Neural progenitor cell (in vitro differentiated cells): ENCODE measurements at regions not wholly inside any gene's neighbourhood (a gene's known extent, or its start where the extent isn't known, plus 50 kb on each side); places are given as distances from the start of the nearest gene placed in this dataset.

Experiments
- DNase-seq: peaks from one replicate; pipeline ENCODE4 v3.0.0-alpha.2; 2016; ENCODE audit warnings: low spot score
- H2AFZ ChIP-seq: fragments of 200-600 bp; sonication (generic); replicated peaks from 2 replicates; pipeline ENCODE4 v1.6.1; 2016; ENCODE audit warnings: antibody characterized with exemption
- H3F3A ChIP-seq: fragments of 200-600 bp; sonication (generic); 2 replicates; pipeline ENCODE4 v1.6.1; 2016; ENCODE audit warnings: antibody characterized with exemption, low read depth
- H3K27ac ChIP-seq: fragments of 200-600 bp; sonication (generic); 2 replicates; pipeline ENCODE4 v1.5.1; 2016; ENCODE audit warnings: mild to moderate bottlenecking
- H3K27me3 ChIP-seq: fragments of 200-600 bp; sonication (generic); 2 replicates; pipeline ENCODE4 v1.6.1; 2016; ENCODE audit warnings: mild to moderate bottlenecking, moderate library complexity
- H3K36me3 ChIP-seq: fragments of 200-600 bp; sonication (generic); 2 replicates; pipeline ENCODE4 v1.5.1; 2016
- H3K4me1 ChIP-seq: fragments of 200-600 bp; sonication (generic); 2 replicates; pipeline ENCODE4 v1.6.1; 2016; ENCODE audit warnings: mixed run types
- H3K4me2 ChIP-seq: fragments of 200-600 bp; sonication (generic); 2 replicates; pipeline ENCODE4 v1.6.1; 2016
- H3K4me3 ChIP-seq: fragments of 200-600 bp; sonication (generic); 2 replicates; pipeline ENCODE4 v1.5.1; 2016
- H3K79me2 ChIP-seq: fragments of 200-600 bp; sonication (generic); 2 replicates; pipeline ENCODE4 v1.6.1; 2016; ENCODE audit warnings: low read depth
- H3K9ac ChIP-seq: fragments of 200-600 bp; sonication (generic); 2 replicates; pipeline ENCODE4 v1.6.1; 2016
- H3K9me3 ChIP-seq: fragments of 200-600 bp; sonication (generic); 2 replicates; pipeline ENCODE4 v1.5.1; 2016; ENCODE audit warnings: low read depth
- H4K20me1 ChIP-seq: fragments of 200-600 bp; sonication (generic); 2 replicates; pipeline ENCODE4 v1.6.1; 2016; ENCODE audit warnings: low read depth
- H3K27ac Mint-ChIP-seq: 3 replicates; pipeline ENCODE4 v1.8.0; 2021; ENCODE audit warnings: mixed read lengths
- H3K27me3 Mint-ChIP-seq: 2 replicates; pipeline ENCODE4 v1.8.0; 2022; ENCODE audit warnings: low read depth, mild to moderate bottlenecking, inconsistent platforms, moderate library complexity, mixed read lengths; ENCODE audit not compliant: insufficient read depth
- H3K36me3 Mint-ChIP-seq: 3 replicates; pipeline ENCODE4 v1.8.0; 2021; ENCODE audit warnings: mixed read lengths
- H3K4me1 Mint-ChIP-seq: 3 replicates; pipeline ENCODE4 v1.8.0; 2021; ENCODE audit warnings: mixed read lengths
- H3K4me3 Mint-ChIP-seq: 3 replicates; pipeline ENCODE4 v1.8.0; 2021; ENCODE audit warnings: mild to moderate bottlenecking, moderate library complexity, mixed read lengths
- H3K9me3 Mint-ChIP-seq: 3 replicates; pipeline ENCODE4 v1.8.0; 2020; ENCODE audit warnings: mixed read lengths
- CTCF ChIP-seq: fragments of 200-600 bp; sonication (generic); IDR thresholded peaks from 2 replicates; pipeline ENCODE4 v1.5.1; 2017; ENCODE audit warnings: antibody characterized with exemption, mild to moderate bottlenecking
- EZH2 ChIP-seq: fragments of 200-600 bp; sonication (generic); IDR thresholded peaks from 2 replicates; pipeline ENCODE4 v1.6.1; 2017; ENCODE audit warnings: antibody characterized with exemption, mild to moderate bottlenecking, moderate library complexity
- EZH2phosphoT487 ChIP-seq: fragments of 200-600 bp; sonication (generic); IDR thresholded peaks from 2 replicates; pipeline ENCODE4 v1.6.1; 2017; ENCODE audit warnings: antibody characterized with exemption

- Histone ChIP-seq H3K36me3 (no peaks in the 10 kb centered on the region), H3K4me3 (no peak overlapping the region), H3K4me2 (no peak overlapping the region), H3K79me2 (no peaks in the 10 kb centered on the region), H3K27me3 (no peaks in the 10 kb centered on the region), H3K9me3 (no peaks in the 10 kb centered on the region), H3K9ac (no peak overlapping the region), H3K27ac (no peak overlapping the region), H3F3A (no peaks in the 10 kb centered on the region), H4K20me1 (no peaks in the 10 kb centered on the region), H2AFZ (no peak overlapping the region), H3K4me1 (peaks cover 3% of the 10 kb centered on the region)
- peaks cover 8% of the 10 kb centered on the region for H3K4me1 Mint-ChIP-seq
- no peak for DNase-seq
- H3K9me3 Mint-ChIP-seq = no peaks in the 10 kb centered on the region
- TF ChIP-seq CTCF = no peak
- TF ChIP-seq EZH2phosphoT487 = no peak
- no peak for TF ChIP-seq EZH2
- H3K27me3 Mint-ChIP-seq = peaks cover 9% of the 10 kb centered on the region
- no peaks in the 10 kb centered on the region for H3K36me3 Mint-ChIP-seq
- no peak overlapping the region for H3K27ac Mint-ChIP-seq
- no peak overlapping the region for H3K4me3 Mint-ChIP-seq
These were observed 126.5 kb upstream of the RUNX3 start for GRCh38 chr1:25056536-25056935.

GRCh38 chr1:25055961-25056360 lies 125.9 kb upstream of the RUNX3 start:
- Histone ChIP-seq H3K9me3 (no peaks in the 10 kb centered on the region), H3K4me3 (no peak overlapping the region), H3K36me3 (no peaks in the 10 kb centered on the region), H4K20me1 (no peaks in the 10 kb centered on the region), H3K4me2 (no peak overlapping the region), H3K9ac (no peak overlapping the region), H3F3A (no peaks in the 10 kb centered on the region), H3K79me2 (no peaks in the 10 kb centered on the region), H3K27ac (no peak overlapping the region), H2AFZ (no peak overlapping the region), H3K4me1 (peaks cover 3% of the 10 kb centered on the region), H3K27me3 (no peaks in the 10 kb centered on the region)
- Mint-ChIP-seq H3K27me3 (peaks cover 11% of the 10 kb centered on the region), H3K4me3 (no peak overlapping the region), H3K27ac (no peak overlapping the region), H3K36me3 (no peaks in the 10 kb centered on the region), H3K9me3 (no peaks in the 10 kb centered on the region), H3K4me1 (peaks cover 8% of the 10 kb centered on the region)
- no peak for DNase-seq
- TF ChIP-seq EZH2phosphoT487 (no peak), EZH2 (no peak), CTCF (no peak)

- no peak overlapping the region for H3K4me2 ChIP-seq
- TF ChIP-seq EZH2phosphoT487 (no peak), CTCF (no peak)
- Mint-ChIP-seq H3K4me3 (no peak overlapping the region), H3K9me3 (no peaks in the 10 kb centered on the region), H3K4me1 (peaks cover 8% of the 10 kb centered on the region), H3K27me3 (peaks cover 15% of the 10 kb centered on the region), H3K27ac (no peak overlapping the region), H3K36me3 (no peaks in the 10 kb centered on the region)
- no peak overlapping the region for H2AFZ ChIP-seq
- H3K9me3 ChIP-seq = no peaks in the 10 kb centered on the region
- no peaks in the 10 kb centered on the region for H3F3A ChIP-seq
- H3K36me3 ChIP-seq = no peaks in the 10 kb centered on the region
- H3K4me3 ChIP-seq = no peak overlapping the region
- H3K79me2 ChIP-seq = no peaks in the 10 kb centered on the region
- no peaks in the 10 kb centered on the region for H3K27me3 ChIP-seq
- no peak overlapping the region for H3K9ac ChIP-seq
- no peak overlapping the region for H3K27ac ChIP-seq
- H3K4me1 ChIP-seq = peaks cover 3% of the 10 kb centered on the region
- H4K20me1 ChIP-seq = no peaks in the 10 kb centered on the region
- DNase-seq = no peak
These were observed 125.3 kb upstream of the RUNX3 start for GRCh38 chr1:25055324-25055780.
